ENCODE measurements at regions not wholly inside any gene's neighbourhood (a gene's known extent, or its start where the extent isn't known, plus 50 kb on each side); places are given as distances from the start of the nearest gene placed in this dataset.
"Not testable (repeated sequence)": the region's sequence is repeated elsewhere in the genome, so short reads cannot be mapped to it uniquely, and the experiment has no call there.

- DNase-seq (ENCODE audit: low read depth) = no peak
Observed at GRCh38 chr19:28436320-28436719, 776.6 kb downstream of the UQCRFS1 start.

- no peak for DNase-seq (ENCODE audit: low read depth)
Observed at GRCh38 chr19:28435551-28436271, 777.2 kb downstream of the UQCRFS1 start.

GRCh38 chr19:28434794-28435193, 778.2 kb downstream of the UQCRFS1 start:
- DNase-seq (ENCODE audit: low read depth) = not testable (repeated sequence)

- DNase-seq (ENCODE audit: low read depth) = not testable (repeated sequence)
Observed at GRCh38 chr19:28434365-28434764, 778.6 kb downstream of the UQCRFS1 start.

GRCh38 chr19:28433166-28433565, 779.8 kb downstream of the UQCRFS1 start:
- not testable (repeated sequence) for DNase-seq (ENCODE audit: low read depth)

- no peak for DNase-seq (ENCODE audit: low read depth)
Observed at GRCh38 chr19:28430214-28430613, 782.7 kb downstream of the UQCRFS1 start.

- DNase-seq (ENCODE audit: low read depth) = no peak
Observed at GRCh38 chr19:28429356-28429755, 783.6 kb downstream of the UQCRFS1 start.

- DNase-seq (ENCODE audit: low read depth) = no peak
Observed at GRCh38 chr19:28428663-28429348, 784.1 kb downstream of the UQCRFS1 start.

GRCh38 chr19:28427376-28428083, 785.4 kb downstream of the UQCRFS1 start:
- no peak for DNase-seq (ENCODE audit: low read depth)

- DNase-seq (ENCODE audit: low read depth) = no peak
Observed at GRCh38 chr19:28426730-28427225, 786.2 kb downstream of the UQCRFS1 start.

GRCh38 chr19:28426110-28426729, 786.7 kb downstream of the UQCRFS1 start:
- no peak for DNase-seq (ENCODE audit: low read depth)

GRCh38 chr19:28425046-28425931, 787.7 kb downstream of the UQCRFS1 start:
- no peak for DNase-seq (ENCODE audit: low read depth)

GRCh38 chr19:28424662-28425045, 788.3 kb downstream of the UQCRFS1 start:
- DNase-seq (ENCODE audit: low read depth) = no peak

GRCh38 chr19:28424077-28424476, 788.9 kb downstream of the UQCRFS1 start:
- DNase-seq (ENCODE audit: low read depth) = no peak

- DNase-seq (ENCODE audit: low read depth) = no peak
Observed at GRCh38 chr19:28422791-28423650, 789.9 kb downstream of the UQCRFS1 start.

GRCh38 chr19:28422046-28422445, 790.9 kb downstream of the UQCRFS1 start:
- DNase-seq (ENCODE audit: low read depth) = no peak

GRCh38 chr19:28420811-28421550, 792.0 kb downstream of the UQCRFS1 start:
- no peak for DNase-seq (ENCODE audit: low read depth)

- DNase-seq (ENCODE audit: low read depth) = no peak
Observed at GRCh38 chr19:28419312-28419711, 793.6 kb downstream of the UQCRFS1 start.

GRCh38 chr19:28417361-28417760, 795.6 kb downstream of the UQCRFS1 start:
- DNase-seq (ENCODE audit: low read depth) = no peak

- no peak for DNase-seq (ENCODE audit: low read depth)
Observed at GRCh38 chr19:28416245-28416644, 796.7 kb downstream of the UQCRFS1 start.
